ENCODE measurements at regions not wholly inside any gene's neighbourhood (a gene's known extent, or its start where the extent isn't known, plus 50 kb on each side); places are given as distances from the start of the nearest gene placed in this dataset.

GRCh38 chr9:93830012-93830596 is 125.1 kb downstream of the BARX1 start (continued):
- TF ChIP-seq CTCF (IDR thresholded peaks at IDR 0.05; ENCODE audit: control extremely low read depth in 1 of 3, insufficient read depth in 1 of 3, low read depth in 1 of 3, low read length in 3 of 3) (no peak), HDAC2 (IDR thresholded peaks at IDR 0.05; ENCODE audit: borderline replicate concordance in 1 of 2, low read depth in 2 of 2, low read length in 2 of 2) (no peak), RXRA (IDR thresholded peaks at IDR 0.05; ENCODE audit: insufficient read depth, low read depth, low read length) (no peak), POLR2AphosphoS5 (IDR thresholded peaks at IDR 0.05; ENCODE audit: low read depth, low read length) (no peak), RBBP5 (IDR thresholded peaks at IDR 0.05; ENCODE audit: borderline replicate concordance, low read depth, low read length) (no peak), EP300 (IDR thresholded peaks at IDR 0.05; ENCODE audit: borderline replicate concordance in 1 of 2, low read depth in 2 of 2, low read length in 2 of 2) (no peak), SP1 (IDR thresholded peaks at IDR 0.05; ENCODE audit: low read depth, low read length) (no peak)
- TF ChIP-seq, protein P1, sequence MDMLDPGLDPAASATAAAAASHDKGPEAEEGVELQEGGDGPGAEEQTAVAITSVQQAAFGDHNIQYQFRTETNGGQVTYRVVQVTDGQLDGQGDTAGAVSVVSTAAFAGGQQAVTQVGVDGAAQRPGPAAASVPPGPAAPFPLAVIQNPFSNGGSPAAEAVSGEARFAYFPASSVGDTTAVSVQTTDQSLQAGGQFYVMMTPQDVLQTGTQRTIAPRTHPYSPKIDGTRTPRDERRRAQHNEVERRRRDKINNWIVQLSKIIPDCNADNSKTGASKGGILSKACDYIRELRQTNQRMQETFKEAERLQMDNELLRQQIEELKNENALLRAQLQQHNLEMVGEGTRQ (IDR thresholded peaks at IDR 0.05; ENCODE audit: low read length), result no peak
